C4-2B (cell line): ENCODE measurements at regions not wholly inside any gene's neighbourhood (a gene's known extent, or its start where the extent isn't known, plus 50 kb on each side); places are given as distances from the start of the nearest gene placed in this dataset.
"Not testable (repeated sequence)": the region's sequence is repeated elsewhere in the genome, so short reads cannot be mapped to it uniquely, and the experiment has no call there.

Experiments
- H3K27ac ChIP-seq: fragments of 450-650 bp; 2 replicates; pipeline ENCODE4 v1.5.1; 2017
- CTCF ChIP-seq: fragments of 450-650 bp; conservative IDR thresholded peaks from 2 replicates; pipeline ENCODE4 v1.5.1; 2017; ENCODE audit warnings: mild to moderate bottlenecking
- ZFX ChIP-seq: fragments of 450-650 bp; IDR thresholded peaks from 2 replicates; pipeline ENCODE4 v1.6.1; 2017

- H3K27ac ChIP-seq = no peak overlapping the region
These were observed 451.2 kb downstream of the MIAT start for GRCh38 chr22:27108425-27109114.

GRCh38 chr22:27109406-27109805, 452.0 kb downstream of the MIAT start:
- H3K27ac ChIP-seq = not testable (repeated sequence)

More at GRCh38 chr22:27108425-27109114, 451.2 kb downstream of the MIAT start:
- TF ChIP-seq ZFX (no peak), CTCF (no peak)

GRCh38 chr22:27110665-27111451, 453.5 kb downstream of the MIAT start:
- H3K27ac ChIP-seq = no peak overlapping the region
- TF ChIP-seq CTCF = no peak
- TF ChIP-seq ZFX = no peak

GRCh38 chr22:27111796-27112672, 454.6 kb downstream of the MIAT start:
- TF ChIP-seq ZFX (no peak), CTCF (no peak)
- H3K27ac ChIP-seq = no peak overlapping the region

- TF ChIP-seq CTCF (no peak), ZFX (no peak)
- no peak overlapping the region for H3K27ac ChIP-seq
These were observed 455.8 kb downstream of the MIAT start for GRCh38 chr22:27113211-27113635.

- no peak for TF ChIP-seq CTCF
- TF ChIP-seq ZFX = no peak
- no peak overlapping the region for H3K27ac ChIP-seq
These were observed 456.3 kb downstream of the MIAT start for GRCh38 chr22:27113641-27114040.

- TF ChIP-seq CTCF (no peak), ZFX (no peak)
- H3K27ac ChIP-seq = no peak overlapping the region
These were observed 456.8 kb downstream of the MIAT start for GRCh38 chr22:27114186-27114585.
